ENCODE measurements at regions not wholly inside any gene's neighbourhood (a gene's known extent, or its start where the extent isn't known, plus 50 kb on each side); places are given as distances from the start of the nearest gene placed in this dataset.

GRCh38 chr4:11765849-11766453 is 337.3 kb upstream of the HS3ST1 start:
- Histone ChIP-seq H3K4me1 (no peaks in the 10 kb centered on the region), H3K4me2 (no peak overlapping the region), H3K27ac (no peak overlapping the region), H3K9me3 (no peaks in the 10 kb centered on the region), H3K4me3 (no peak overlapping the region)
- FAIRE-seq (no peak), ATAC-seq (peak in 1 of 2 experiments; percentile 65; a peak in 2 of 6 replicates), DNase-seq (ENCODE audit: low read depth in 1 of 2, low spot score in 1 of 2) (peak; percentile 0 to 37)
- ChIA-PET POLR2A (no interaction called here), CTCF (no interaction called here)
- WGBS (ENCODE audit: missing lambda C conversion rate) = 17% methylated on average over 4 of the region's 4 CpGs
- TF ChIP-seq EP300 (IDR thresholded peaks at IDR 0.05) = no peak
- TF ChIP-seq USF2 (IDR thresholded peaks at IDR 0.05) = no peak
- no peak for TF ChIP-seq HOXB5 (CRISPR knock-in tag; IDR thresholded peaks at IDR 0.05)
- no peak for TF ChIP-seq MAX (IDR thresholded peaks at IDR 0.05)
- TF ChIP-seq PHF8 (IDR thresholded peaks at IDR 0.05; ENCODE audit: borderline replicate concordance, low read depth) = no peak
- no peak for TF ChIP-seq RNF2 (IDR thresholded peaks at IDR 0.05; ENCODE audit: borderline replicate concordance, low read depth)
- peak in 1 of 2 experiments; percentile 32; a peak in 1 of 5 replicates for TF ChIP-seq RAD21 (conservative IDR thresholded peaks at IDR 0.05 in 1 of 2, IDR thresholded peaks at IDR 0.05 in 1 of 2)
- no peak for TF ChIP-seq CEBPB (IDR thresholded peaks at IDR 0.05)
- no peak for TF ChIP-seq CBX2 (IDR thresholded peaks at IDR 0.05; ENCODE audit: borderline replicate concordance, low read depth)
- 0 out of 3 replicates have a peak, but pooled peaks have one; percentile 23 for TF ChIP-seq SMC3 (IDR thresholded peaks at IDR 0.05)
- TF ChIP-seq HEYL (CRISPR knock-in tag; IDR thresholded peaks at IDR 0.05) = no peak
- TF ChIP-seq KDM1A (IDR thresholded peaks at IDR 0.05; ENCODE audit: low read depth) = no peak
- TF ChIP-seq NFE2L2 (conservative IDR thresholded peaks at IDR 0.05; ENCODE audit: low read length) = no peak
- no peak for TF ChIP-seq EHMT2 (IDR thresholded peaks at IDR 0.05; ENCODE audit: low read depth)
- TF ChIP-seq RCOR1 (IDR thresholded peaks at IDR 0.05; ENCODE audit: low read depth, low read length) = no peak
- no peak for TF ChIP-seq EHF (CRISPR knock-in tag; IDR thresholded peaks at IDR 0.05)
- no peak for TF ChIP-seq MAZ (IDR thresholded peaks at IDR 0.05; ENCODE audit: borderline replicate concordance, low read depth, low read length)
- TF ChIP-seq RARB (CRISPR knock-in tag; IDR thresholded peaks at IDR 0.05) = no peak
- TF ChIP-seq HES2 (IDR thresholded peaks at IDR 0.05) = no peak
- TF ChIP-seq CTCF (IDR thresholded peaks at IDR 0.05) = peak; percentile 51
- TF ChIP-seq JUNB (IDR thresholded peaks at IDR 0.05) = no peak
- TF ChIP-seq ESRRA (IDR thresholded peaks at IDR 0.05; ENCODE audit: borderline replicate concordance, low read length) = no peak

GRCh38 chr4:11748164-11748872 is 319.6 kb upstream of the HS3ST1 start:
- FAIRE-seq = no peak

More at GRCh38 chr4:11748164-11748872, 319.6 kb upstream of the HS3ST1 start:
- no peak for TF ChIP-seq PHF8 (IDR thresholded peaks at IDR 0.05; ENCODE audit: borderline replicate concordance, low read depth)
- ATAC-seq (no peak; a peak in 1 of 6 replicates), DNase-seq (ENCODE audit: low read depth in 1 of 2, low spot score in 1 of 2) (peak in 1 of 2 experiments; percentile 4)
- H3K4me1 ChIP-seq = 0 out of 3 replicates have a peak, but pooled peaks cover 3% of the 10 kb centered on the region
- ChIA-PET CTCF (no interaction called here), POLR2A (no interaction called here)
- WGBS (ENCODE audit: missing lambda C conversion rate) = 12% methylated on average over 7 of the region's 7 CpGs
- H3K27ac ChIP-seq = no peak overlapping the region
- H3K4me3 ChIP-seq = no peak overlapping the region
- H3K9me3 ChIP-seq = no peaks in the 10 kb centered on the region; the same call in 2 of the 3 replicates
- peak overlapping the region; percentile 51 for H3K4me2 ChIP-seq
